GM12878 (cell line): ENCODE measurements at regions not wholly inside any gene's neighbourhood (a gene's known extent, or its start where the extent isn't known, plus 50 kb on each side); places are given as distances from the start of the nearest gene placed in this dataset.

Experiments used
- ATAC-seq: fragments of 200-7000 bp; cut with Tn5 transposase; 3 replicates; pipeline ENCODE4 v1.9.1; 2020; ENCODE audit warnings: mild to moderate bottlenecking, moderate library complexity
- BruUV-seq: library from RNA; stranded (reverse); fragments of 400-500 nt; replicated peaks from 2 replicates; lab custom pipeline; 2021; lab: Mats Ljungman, UMichigan
- CTCF ChIA-PET: fragments of 300-600 bp; sonication (Branson Sonifier 250); formaldehyde crosslinking; extraction: SDS; loops from one replicate; lab custom pipeline; 2021; ENCODE audit warnings: inconsistent platforms; lab: Yijun Ruan, JAX
- POLR2A ChIA-PET: fragments of 350-600 bp; formaldehyde crosslinking; extraction: SDS; loops from one replicate; lab custom pipeline; 2021; ENCODE audit warnings: inconsistent platforms; lab: Charles Lee
- RAD21 ChIA-PET: fragments of 300-600 bp; sonication (Branson Sonifier 250); formaldehyde crosslinking; loops from one replicate; lab custom pipeline; 2023; ENCODE audit warnings: antibody characterized with exemption; ENCODE audit not compliant: unreplicated experiment; lab: Charles Lee
- SMC1A ChIA-PET: fragments of 300-600 bp; sonication (Branson Sonifier 250); formaldehyde crosslinking; loops from one replicate; lab custom pipeline; 2023; ENCODE audit not compliant: unreplicated experiment, uncharacterized antibody; lab: Charles Lee
- DNase-seq: peaks from one replicate; pipeline ENCODE4 v3.0.0-alpha.2; 2011; ENCODE audit warnings: low read depth, low spot score
- FAIRE-seq: peaks from 3 replicates; lab custom pipeline; 2011; peaks lifted over from hg19 to GRCh38; lab: Jason Lieb, UNC
- H2AFZ ChIP-seq: 2 replicates; pipeline ENCODE4 v1.6.0; 2011; ENCODE audit warnings: low read depth, low read length, control low read depth; ENCODE audit not compliant: control insufficient read depth
- H3K27ac ChIP-seq: 2 replicates; pipeline ENCODE4 v1.5.1; 2011; ENCODE audit warnings: control low read depth; ENCODE audit not compliant: control insufficient read depth, insufficient read depth
- H3K27me3 ChIP-seq, 2 experiments: replicated peaks in 1 of 2; 2 replicates each; pipeline versions ENCODE4 v1.6.0 to v1.6.1; 2011; ENCODE audit warnings: low read length in 1 of 2; ENCODE audit not compliant: control insufficient read depth in 2 of 2, insufficient read depth in 2 of 2
- H3K36me3 ChIP-seq, 2 experiments: 2 replicates each; pipeline ENCODE4 v1.5.1; 2011; ENCODE audit warnings: low read length in 1 of 2; ENCODE audit not compliant: control insufficient read depth in 2 of 2, insufficient read depth in 2 of 2
- H3K4me1 ChIP-seq: 2 replicates; pipeline ENCODE4 v1.6.1; 2011; ENCODE audit warnings: mild to moderate bottlenecking, low read length, moderate library complexity, mixed read lengths; ENCODE audit not compliant: control insufficient read depth, insufficient read depth
- H3K4me2 ChIP-seq: 2 replicates; pipeline ENCODE4 v1.6.0; 2011; ENCODE audit warnings: control low read depth; ENCODE audit not compliant: control insufficient read depth, insufficient read depth
- H3K4me3 ChIP-seq: fragments of 200-600 bp; sonication (generic); 2 replicates; pipeline ENCODE4 v1.5.1; 2016
- H3K79me2 ChIP-seq: 2 replicates; pipeline ENCODE4 v1.6.0; 2011; ENCODE audit warnings: low read length; ENCODE audit not compliant: control insufficient read depth, insufficient read depth
- H3K9ac ChIP-seq: 2 replicates; pipeline ENCODE4 v1.8.0; 2011; ENCODE audit warnings: low read length, control low read depth, mixed read lengths; ENCODE audit not compliant: control insufficient read depth, insufficient read depth
- H3K9me3 ChIP-seq: replicated peaks from 3 replicates; pipeline ENCODE4 v1.5.1; 2011; ENCODE audit warnings: mild to moderate bottlenecking, low read length; ENCODE audit not compliant: control insufficient read depth, insufficient read depth
- H4K20me1 ChIP-seq: 2 replicates; pipeline ENCODE4 v1.6.0; 2011; ENCODE audit not compliant: control insufficient read depth, insufficient read depth
- ATF7 ChIP-seq: fragments of 450-650 bp; IDR thresholded peaks from 2 replicates; pipeline ENCODE4 v1.6.1; 2016; ENCODE audit warnings: low read depth, mild to moderate bottlenecking
- ESRRA ChIP-seq: IDR thresholded peaks from 2 replicates; pipeline ENCODE4 v1.6.1; 2012; ENCODE audit warnings: mild to moderate bottlenecking, low read length, improper control_type of control experiment
- MLLT1 ChIP-seq: fragments of 450-650 bp; IDR thresholded peaks from 2 replicates; pipeline ENCODE4 v1.6.1; 2016; ENCODE audit warnings: mild to moderate bottlenecking
- NFYB ChIP-seq: IDR thresholded peaks from 2 replicates; pipeline ENCODE4 v1.6.1; 2011; ENCODE audit warnings: low read depth, mild to moderate bottlenecking, low read length, improper control_type of control experiment, moderate library complexity; ENCODE audit not compliant: insufficient read depth
- POU2F2 ChIP-seq: IDR thresholded peaks from 3 replicates; pipeline ENCODE4 v1.6.1; 2011; ENCODE audit warnings: low read depth, mild to moderate bottlenecking, low read length, borderline replicate concordance
- RELB ChIP-seq: fragments of 450-650 bp; IDR thresholded peaks from 2 replicates; pipeline ENCODE4 v1.6.1; 2017; ENCODE audit warnings: low read depth, mild to moderate bottlenecking, moderate library complexity
- WGBS: methylation state at CpG from one replicate; pipeline ENCODE4 v1.1.6; 2016; ENCODE audit warnings: low lambda C conversion rate; ENCODE audit not compliant: insufficient replicate concordance, insufficient coverage; ENCODE audit errors: missing lambda C conversion rate; 5-methylcytosine and 5-hydroxymethylcytosine counted together
- in situ Hi-C: fragments of 300-500 bp; cut with MboI; formaldehyde crosslinking; loops from 9 replicates; pipeline ENCODE4 v1.14.3; 2018; ENCODE audit warnings: mixed read lengths
- intact Hi-C: fragments of 100-400 bp; cut with micrococcal nuclease; formaldehyde crosslinking; loops from one replicate; pipeline ENCODE4 v1.14.2; 2022; ENCODE audit not compliant: unreplicated experiment

- TF ChIP-seq RELB (no peak), ESRRA (no peak), NFYB (no peak)
Measured at GRCh38 chr1:31485166-31485565, 72.2 kb downstream of the SERINC2 start (continued).

DNA sequence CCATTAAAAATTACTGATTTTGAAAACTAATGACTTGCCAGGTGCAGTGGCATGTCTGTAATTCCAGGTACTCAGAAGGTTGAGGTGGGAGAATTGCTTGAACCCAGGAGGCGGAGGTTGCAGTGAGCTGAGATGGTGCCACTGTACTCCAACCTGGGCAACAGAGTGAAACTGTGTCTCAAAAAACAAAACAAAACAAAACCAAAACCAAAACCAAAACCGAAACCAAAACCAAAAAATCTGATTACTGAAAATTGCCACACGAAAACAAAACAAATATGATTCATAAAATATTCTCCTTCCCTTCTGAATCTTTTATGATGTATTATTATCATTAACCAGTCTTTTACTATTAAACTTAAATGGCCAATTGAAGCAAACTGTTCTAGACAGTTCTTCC, 74.1 kb downstream of the SERINC2 start:
- no peaks in the 10 kb centered on the region for H4K20me1 ChIP-seq
- BruUV-seq = no TSS peak
- ChIA-PET POLR2A (interaction anchor here (2.6 to 15.0 kb wide), 2 partner anchors 12 to 22 kb away, joined by 11 to 260 read pairs; no protein-coding TSS in a partner anchor), CTCF (interaction anchor here (1.5 to 2.3 kb wide), 3 partner anchors 12 to 64 kb away, joined by 3 to 8 read pairs (median 6); no protein-coding TSS in a partner anchor), RAD21 (interaction anchor here (1.5 to 2.3 kb wide), 2 partner anchors 10 to 19 kb away, joined by 3 to 7 read pairs; no protein-coding TSS in a partner anchor), SMC1A (interaction anchor here (1.0 to 2.3 kb wide), 10 partner anchors 11 to 64 kb away, joined by 4 to 14 read pairs (median 6); no protein-coding TSS in a partner anchor)
- H3K4me1 ChIP-seq = no peaks in the 10 kb centered on the region
- H3K79me2 ChIP-seq = no peaks in the 10 kb centered on the region
- intact Hi-C loops (no loop called here), in situ Hi-C loops (no loop called here)
- no peak overlapping the region for H3K9ac ChIP-seq
- H3K27ac ChIP-seq = no peak overlapping the region
- no peak overlapping the region for H2AFZ ChIP-seq
- 21% methylated on average over 3 of the region's 3 CpGs for WGBS
- no peak overlapping the region for H3K4me3 ChIP-seq
- peaks cover 3% of the 10 kb centered on the region; the same call in 2 of the 3 replicates for H3K9me3 ChIP-seq
- H3K4me2 ChIP-seq = no peak overlapping the region
- no peak for FAIRE-seq
- ATAC-seq = no peak
- no peak for DNase-seq
- H3K36me3 ChIP-seq = no peaks in the 10 kb centered on the region
- H3K27me3 ChIP-seq = no peaks in the 10 kb centered on the region
- TF ChIP-seq MLLT1 (peak; percentile 35; the same call in 1 of the 2 replicates), POU2F2 (no peak), ATF7 (peak; percentile 48; the same call in 1 of the 2 replicates)
